Activated CD4-positive, alpha-beta T cell treated with anti-CD3 and anti-CD28 coated beads, Interleukin-2, amount 50 U/mL, for 1 hour (primary cell): ENCODE measurements at regions not wholly inside any gene's neighbourhood (a gene's known extent, or its start where the extent isn't known, plus 50 kb on each side); places are given as distances from the start of the nearest gene placed in this dataset.
"Not testable (repeated sequence)": the region's sequence is repeated elsewhere in the genome, so short reads cannot be mapped to it uniquely, and the experiment has no call there.

Experiments used
- DNase-seq: peaks from one replicate; pipeline ENCODE4 v3.0.0-alpha.2; 2020

- no peak for DNase-seq
These were observed 59.0 kb upstream of the ZNF184 start for GRCh38 chr6:27531772-27532459.

GRCh38 chr6:27529796-27530195 is 56.9 kb upstream of the ZNF184 start:
- DNase-seq, result not testable (repeated sequence)

GRCh38 chr6:27528714-27529113 is 55.8 kb upstream of the ZNF184 start:
- DNase-seq, result no peak
